HUES48 (cell line): ENCODE measurements at regions not wholly inside any gene's neighbourhood (a gene's known extent, or its start where the extent isn't known, plus 50 kb on each side); places are given as distances from the start of the nearest gene placed in this dataset.

Experiments
- H3K27ac ChIP-seq: one replicate; pipeline ENCODE4 v1.7.0; 2013; ENCODE audit warnings: low read depth, low read length, inconsistent platforms
- H3K27me3 ChIP-seq: 2 replicates; pipeline ENCODE4 v1.6.1; 2013; ENCODE audit warnings: mild to moderate bottlenecking, low read length; ENCODE audit not compliant: control insufficient read depth, insufficient read depth
- H3K36me3 ChIP-seq: 2 replicates; pipeline ENCODE4 v1.6.1; 2013; ENCODE audit warnings: low read length; ENCODE audit not compliant: control insufficient read depth, insufficient read depth
- H3K4me1 ChIP-seq: 2 replicates; pipeline ENCODE4 v1.6.1; 2013; ENCODE audit warnings: mild to moderate bottlenecking, low read length; ENCODE audit not compliant: control insufficient read depth, insufficient read depth
- H3K4me3 ChIP-seq: 2 replicates; pipeline ENCODE4 v1.5.1; 2013; ENCODE audit warnings: mild to moderate bottlenecking, low read depth, low read length
- H3K9ac ChIP-seq: 2 replicates; pipeline ENCODE4 v1.6.1; 2013; ENCODE audit warnings: mild to moderate bottlenecking, low read depth, low read length, moderate library complexity
- H3K9me3 ChIP-seq: 2 replicates; pipeline ENCODE4 v1.6.1; 2013; ENCODE audit warnings: low read length; ENCODE audit not compliant: control insufficient read depth, insufficient read depth

DNA sequence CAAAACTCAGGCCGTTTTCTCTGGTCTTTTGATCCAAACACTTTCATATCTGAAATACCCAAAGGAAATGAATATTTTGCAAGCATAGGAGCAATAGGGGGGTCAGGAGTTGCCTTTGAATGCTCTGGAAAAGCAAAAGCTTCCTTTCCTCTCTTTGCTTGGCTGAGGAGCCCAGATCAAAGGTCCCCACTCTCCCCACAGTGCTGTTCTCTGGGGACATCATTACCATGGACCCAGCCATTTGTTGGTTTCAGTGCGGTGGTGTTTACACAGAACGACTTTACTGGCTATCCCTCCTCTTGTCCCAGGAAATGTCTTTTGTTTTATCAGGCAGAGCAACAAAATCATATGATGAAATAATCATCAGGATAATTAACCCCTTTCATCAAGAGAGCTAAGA lies 1089.1 kb downstream of the TBC1D22A start:
- H3K4me1 ChIP-seq = no peaks in the 10 kb centered on the region
- H3K9me3 ChIP-seq = peaks cover 85% of the 10 kb centered on the region
- no peak overlapping the region for H3K9ac ChIP-seq
- no peak overlapping the region for H3K27ac ChIP-seq
- no peaks in the 10 kb centered on the region for H3K36me3 ChIP-seq
- no peaks in the 10 kb centered on the region for H3K27me3 ChIP-seq
- no peak overlapping the region for H3K4me3 ChIP-seq

DNA sequence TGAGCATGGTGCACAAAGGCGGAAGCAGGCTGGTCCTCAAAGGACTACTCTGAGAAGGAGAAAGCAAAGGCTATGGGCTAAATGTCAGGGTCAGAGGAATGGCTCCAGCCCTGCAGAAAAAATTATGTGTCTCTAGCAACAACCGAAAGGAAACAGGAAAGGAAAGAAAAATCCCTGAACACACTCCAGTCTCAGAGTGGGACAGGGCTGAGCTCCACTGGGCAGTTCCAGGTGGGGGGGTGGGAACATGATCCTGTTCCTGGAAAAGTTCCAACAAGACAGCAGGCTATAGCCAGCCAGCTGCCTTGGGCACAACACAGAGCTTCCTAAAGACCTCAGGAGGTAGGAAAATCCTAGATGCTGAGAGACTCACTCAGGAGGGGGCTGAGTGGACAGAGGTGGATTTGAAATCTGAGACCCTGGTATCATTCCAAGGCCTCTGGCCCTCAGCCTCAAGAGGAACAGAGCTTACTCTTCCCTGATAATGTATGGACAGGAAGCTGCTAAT lies 1088.2 kb downstream of the TBC1D22A start:
- no peak overlapping the region for H3K4me3 ChIP-seq
- H3K36me3 ChIP-seq = no peaks in the 10 kb centered on the region
- H3K27ac ChIP-seq = no peak overlapping the region
- peaks cover 78% of the 10 kb centered on the region for H3K9me3 ChIP-seq
- H3K27me3 ChIP-seq = no peaks in the 10 kb centered on the region
- H3K9ac ChIP-seq = no peak overlapping the region
- no peaks in the 10 kb centered on the region for H3K4me1 ChIP-seq

DNA sequence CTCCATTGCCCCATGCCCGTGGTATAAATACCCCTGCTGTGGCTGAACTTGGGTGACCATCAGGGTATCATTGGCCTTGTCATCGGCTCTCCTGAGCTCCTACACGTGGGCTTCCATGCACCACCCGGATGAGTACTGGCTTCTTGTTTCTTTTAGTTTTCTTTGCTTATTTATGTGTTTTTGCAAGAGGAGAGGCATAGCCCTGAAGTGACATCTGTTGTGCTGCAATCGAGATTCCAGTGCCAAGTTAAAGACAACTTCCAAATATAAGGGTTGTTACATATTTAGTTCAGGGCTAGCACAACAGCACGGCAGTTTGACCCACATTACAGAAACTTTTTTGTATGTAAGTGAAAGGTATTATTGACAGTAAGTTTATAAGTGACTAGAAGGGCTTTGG lies 1087.1 kb downstream of the TBC1D22A start:
- H3K27me3 ChIP-seq = no peaks in the 10 kb centered on the region
- no peak overlapping the region for H3K4me3 ChIP-seq
- no peak overlapping the region for H3K9ac ChIP-seq
- H3K9me3 ChIP-seq = peaks cover 74% of the 10 kb centered on the region
- H3K27ac ChIP-seq = no peak overlapping the region
- no peaks in the 10 kb centered on the region for H3K36me3 ChIP-seq
- H3K4me1 ChIP-seq = no peaks in the 10 kb centered on the region

DNA sequence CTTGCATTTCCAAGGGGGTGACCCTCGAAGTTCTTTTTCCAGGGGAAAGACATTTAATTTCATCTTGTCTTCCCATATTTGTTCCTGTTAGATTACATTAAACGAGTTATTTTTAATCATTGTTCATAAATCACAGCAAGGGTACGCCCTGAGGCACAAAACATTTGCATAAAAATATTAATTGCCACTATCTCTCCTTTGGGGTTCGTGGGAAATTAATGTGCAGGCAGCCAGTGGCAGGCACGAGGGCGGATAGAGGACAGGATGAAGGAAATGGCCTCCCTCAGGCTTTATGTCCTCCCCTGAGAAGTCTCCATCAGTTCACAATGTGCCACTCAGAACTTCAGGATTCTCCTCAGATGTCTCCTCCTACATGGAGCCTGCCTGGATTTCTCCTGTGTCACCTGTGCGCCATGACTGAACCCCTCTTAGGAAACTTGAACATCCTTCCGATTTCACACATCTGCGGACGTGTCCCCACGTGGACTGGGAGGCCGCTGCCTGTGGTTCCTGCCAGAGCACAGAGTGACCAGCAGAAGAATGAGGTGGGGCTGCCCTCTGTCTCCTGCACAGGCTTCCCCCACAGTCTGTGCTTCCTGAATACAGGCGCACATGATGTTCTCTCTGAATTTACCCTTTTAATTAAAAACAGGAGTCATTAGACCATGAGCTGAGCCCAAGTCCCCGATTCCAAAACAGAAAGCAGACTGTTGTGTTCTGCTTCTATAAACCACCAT lies 1085.9 kb downstream of the TBC1D22A start:
- Histone ChIP-seq H3K4me1 (no peaks in the 10 kb centered on the region), H3K4me3 (no peak overlapping the region), H3K36me3 (no peaks in the 10 kb centered on the region), H3K9ac (no peak overlapping the region), H3K9me3 (peaks cover 64% of the 10 kb centered on the region), H3K27me3 (no peaks in the 10 kb centered on the region), H3K27ac (no peak overlapping the region)

DNA sequence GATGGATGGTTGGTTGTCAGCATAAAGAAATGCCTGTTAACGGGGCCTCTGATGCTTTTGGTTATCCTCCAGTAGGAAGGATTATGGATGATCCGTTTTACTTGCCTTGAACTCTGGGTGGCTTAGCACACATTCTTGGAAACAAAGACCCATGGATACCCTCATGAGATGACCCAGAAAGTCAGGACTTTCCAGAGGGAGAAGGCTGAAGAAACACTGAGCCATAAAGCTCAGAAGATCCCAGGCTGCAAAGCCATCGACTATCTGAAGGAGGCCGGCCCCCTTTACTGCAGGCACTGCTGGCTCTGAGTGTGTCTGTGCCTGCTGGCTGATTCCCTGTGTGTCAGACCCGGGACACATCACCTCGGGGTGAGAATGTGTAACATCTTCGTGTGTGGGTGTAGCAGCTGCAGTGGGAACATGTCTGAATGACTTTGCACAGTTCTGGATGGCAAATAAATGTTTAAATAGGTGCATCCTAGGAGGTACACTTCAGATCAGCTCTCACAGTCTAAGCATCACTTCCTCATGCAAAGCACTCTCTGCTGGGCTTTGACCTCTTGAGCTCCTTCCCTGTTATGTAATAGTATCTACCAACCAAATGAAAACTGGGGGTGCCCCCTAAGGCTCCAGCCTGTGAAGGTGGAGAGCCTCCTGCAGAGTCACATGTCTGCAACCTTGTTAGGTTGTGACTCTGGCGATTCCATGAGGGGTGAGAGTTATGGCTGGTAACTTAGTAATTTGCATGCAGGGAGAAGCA lies 1084.9 kb downstream of the TBC1D22A start:
- Histone ChIP-seq H3K9me3 (peaks cover 59% of the 10 kb centered on the region), H3K4me1 (no peaks in the 10 kb centered on the region), H3K36me3 (no peaks in the 10 kb centered on the region), H3K9ac (no peak overlapping the region), H3K4me3 (no peak overlapping the region), H3K27me3 (no peaks in the 10 kb centered on the region), H3K27ac (no peak overlapping the region)

DNA sequence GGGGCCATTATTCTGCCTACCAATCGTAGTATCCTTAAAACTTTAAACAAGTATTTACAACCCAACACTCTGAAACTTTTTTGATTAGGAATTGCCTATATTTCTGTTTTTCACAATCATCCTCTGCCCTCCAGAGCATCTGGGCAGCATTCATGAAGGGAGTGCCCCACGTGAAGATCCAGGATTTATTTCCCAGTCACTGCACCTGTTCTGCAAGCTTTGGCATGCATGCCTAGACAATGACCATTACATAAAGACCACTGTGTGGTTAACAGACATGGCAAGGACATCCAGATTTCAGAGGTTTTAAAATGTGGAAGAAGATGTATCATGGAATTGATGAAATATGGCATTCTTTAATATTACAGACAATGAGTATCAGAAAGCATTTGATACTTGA lies 1083.8 kb downstream of the TBC1D22A start:
- Histone ChIP-seq H3K4me1 (no peaks in the 10 kb centered on the region), H3K36me3 (no peaks in the 10 kb centered on the region), H3K9me3 (peaks cover 58% of the 10 kb centered on the region), H3K4me3 (no peak overlapping the region), H3K27me3 (no peaks in the 10 kb centered on the region), H3K27ac (no peak overlapping the region), H3K9ac (no peak overlapping the region)

DNA sequence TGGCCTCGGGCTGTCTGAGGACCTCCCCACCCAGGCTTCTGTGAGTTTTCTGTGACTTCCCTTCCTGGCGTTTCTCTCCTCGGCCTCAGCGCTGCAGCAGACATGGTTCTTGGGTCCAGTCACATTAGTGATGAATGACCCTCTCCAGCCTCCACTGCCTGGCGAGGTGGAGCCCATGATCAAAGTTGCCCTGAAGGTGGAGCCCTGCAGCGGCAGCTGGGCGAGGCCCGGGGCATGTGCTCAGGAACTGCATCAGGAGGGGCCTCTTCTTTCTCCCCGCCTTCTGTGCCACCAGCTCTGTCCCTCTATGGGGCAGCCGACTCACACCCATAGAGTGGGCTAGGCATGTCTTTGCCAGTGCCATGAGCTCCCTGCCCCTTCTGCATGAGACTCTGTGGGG lies 1079.7 kb downstream of the TBC1D22A start:
- no peaks in the 10 kb centered on the region for H3K4me1 ChIP-seq

DNA sequence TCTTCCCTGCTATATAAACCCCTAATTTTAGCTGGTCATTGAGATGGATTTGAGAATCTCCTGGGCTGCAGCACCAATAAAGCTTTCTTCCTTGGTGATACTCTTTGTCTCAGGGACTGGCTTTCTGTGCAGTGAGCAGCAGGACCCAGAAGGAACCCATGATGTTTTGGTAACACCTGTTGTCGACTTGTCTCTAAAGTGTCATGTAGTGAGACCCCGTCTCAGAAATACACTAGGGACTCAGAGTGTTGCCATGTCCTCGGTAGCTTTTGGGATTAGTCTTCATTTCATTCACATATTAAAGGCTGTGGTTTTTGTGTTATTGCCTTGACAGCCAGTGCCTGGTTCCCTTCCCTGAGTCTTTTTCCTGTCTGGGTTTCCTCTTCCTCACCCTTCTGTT lies 1078.7 kb downstream of the TBC1D22A start:
- Histone ChIP-seq H3K9me3 (peaks cover 25% of the 10 kb centered on the region), H3K36me3 (no peaks in the 10 kb centered on the region), H3K9ac (no peak overlapping the region), H3K27ac (no peak overlapping the region), H3K27me3 (no peaks in the 10 kb centered on the region), H3K4me1 (no peaks in the 10 kb centered on the region), H3K4me3 (no peak overlapping the region)

More for the DNA sequence above, 1079.7 kb downstream of the TBC1D22A start:
- H3K27me3 ChIP-seq = no peaks in the 10 kb centered on the region
- H3K4me3 ChIP-seq = no peak overlapping the region
- H3K27ac ChIP-seq = no peak overlapping the region
- peaks cover 25% of the 10 kb centered on the region for H3K9me3 ChIP-seq
- H3K9ac ChIP-seq = no peak overlapping the region
- no peaks in the 10 kb centered on the region for H3K36me3 ChIP-seq

DNA sequence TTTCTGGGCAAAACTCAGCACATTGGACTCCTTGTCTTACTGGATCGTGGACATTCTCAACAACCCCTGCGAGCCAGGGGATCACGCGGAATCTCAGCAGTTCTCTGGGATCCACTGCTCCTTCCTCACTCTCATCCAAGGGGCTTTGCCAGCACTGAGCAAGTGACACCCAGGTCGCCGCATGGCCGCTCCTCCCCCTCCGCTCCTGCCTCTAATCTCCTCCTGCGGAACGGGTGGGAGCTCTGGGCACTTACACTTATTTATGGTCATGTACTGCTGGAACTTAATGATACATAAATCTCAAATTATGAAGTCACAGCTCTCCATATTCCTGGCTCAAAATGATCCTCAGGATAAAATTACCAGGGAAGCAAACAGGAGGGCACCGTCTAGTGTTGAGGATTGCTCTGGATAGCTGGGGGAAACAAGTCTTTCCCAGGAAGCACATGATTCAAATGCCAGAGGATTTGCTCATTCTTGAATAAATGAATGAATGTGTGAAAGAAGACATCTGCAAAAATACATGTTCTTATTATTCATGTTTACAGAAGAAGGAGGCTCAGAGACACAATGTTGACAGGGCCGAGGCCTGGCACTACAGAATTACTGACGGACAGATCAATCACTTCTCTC lies 1077.3 kb downstream of the TBC1D22A start:
- no peaks in the 10 kb centered on the region for H3K27me3 ChIP-seq
- peaks cover 23% of the 10 kb centered on the region for H3K9me3 ChIP-seq
- no peak overlapping the region for H3K27ac ChIP-seq
- H3K4me1 ChIP-seq = no peaks in the 10 kb centered on the region
- no peak overlapping the region for H3K4me3 ChIP-seq
- H3K9ac ChIP-seq = no peak overlapping the region
- H3K36me3 ChIP-seq = no peaks in the 10 kb centered on the region

DNA sequence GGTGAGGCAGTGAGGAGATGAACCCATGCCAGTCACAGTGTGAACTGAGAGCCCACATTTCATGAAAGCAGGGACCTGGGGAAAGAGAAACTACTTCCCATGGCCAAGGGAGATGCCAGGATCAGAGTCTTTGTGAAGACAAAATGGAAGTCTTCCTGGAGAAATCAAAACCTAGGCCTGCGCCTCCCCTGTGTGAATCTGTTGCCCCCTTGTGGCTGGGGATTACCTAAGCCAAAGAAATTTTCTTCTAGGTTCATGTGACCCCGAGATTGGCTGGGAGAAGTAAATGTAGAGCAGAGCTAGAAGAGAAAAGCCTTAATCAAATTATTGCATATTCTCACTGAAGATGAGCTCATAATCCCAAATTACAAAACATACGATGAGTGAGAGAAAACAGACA lies 1075.3 kb downstream of the TBC1D22A start:
- Histone ChIP-seq H3K27ac (no peak overlapping the region), H3K4me1 (no peaks in the 10 kb centered on the region), H3K9me3 (peaks cover 26% of the 10 kb centered on the region)

DNA sequence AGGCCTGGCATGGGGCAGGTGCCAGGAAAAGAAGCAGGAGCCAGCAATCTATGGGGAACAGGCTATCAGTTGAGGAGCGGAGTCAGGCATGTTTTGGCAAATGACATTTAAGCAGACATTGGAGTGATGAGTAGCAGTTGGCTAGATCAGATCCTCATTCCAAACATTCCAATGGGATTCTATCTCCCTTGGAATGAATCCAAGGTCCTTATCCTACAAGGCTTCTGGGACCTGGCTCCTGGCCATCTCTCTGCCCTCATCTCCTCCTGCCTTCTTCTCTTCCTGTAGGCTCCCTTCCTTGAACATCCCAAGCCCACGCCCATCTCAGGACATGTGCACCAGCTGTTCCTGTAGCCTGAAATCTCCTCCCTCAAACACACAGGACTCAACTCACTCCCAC lies 1074.5 kb downstream of the TBC1D22A start:
- Histone ChIP-seq H3K9me3 (peaks cover 31% of the 10 kb centered on the region), H3K27ac (no peak overlapping the region)

More for the DNA sequence above, 1075.3 kb downstream of the TBC1D22A start:
- no peak overlapping the region for H3K9ac ChIP-seq
- H3K36me3 ChIP-seq = no peaks in the 10 kb centered on the region
- H3K4me3 ChIP-seq = no peak overlapping the region
- no peaks in the 10 kb centered on the region for H3K27me3 ChIP-seq

More for the DNA sequence above, 1074.5 kb downstream of the TBC1D22A start:
- H3K27me3 ChIP-seq = no peaks in the 10 kb centered on the region
- H3K4me3 ChIP-seq = no peak overlapping the region
- no peak overlapping the region for H3K9ac ChIP-seq
- no peaks in the 10 kb centered on the region for H3K36me3 ChIP-seq
- no peaks in the 10 kb centered on the region for H3K4me1 ChIP-seq
